NCI-H510A treated with DMSO at 0.1 percent for 48 hours (cell line): ENCODE measurements at regions not wholly inside any gene's neighbourhood (a gene's known extent, or its start where the extent isn't known, plus 50 kb on each side); places are given as distances from the start of the nearest gene placed in this dataset.

Experiments used
- DNase-seq: peaks from one replicate; lab custom pipeline; 2025; lab: John Stamatoyannopoulos, UW

DNA sequence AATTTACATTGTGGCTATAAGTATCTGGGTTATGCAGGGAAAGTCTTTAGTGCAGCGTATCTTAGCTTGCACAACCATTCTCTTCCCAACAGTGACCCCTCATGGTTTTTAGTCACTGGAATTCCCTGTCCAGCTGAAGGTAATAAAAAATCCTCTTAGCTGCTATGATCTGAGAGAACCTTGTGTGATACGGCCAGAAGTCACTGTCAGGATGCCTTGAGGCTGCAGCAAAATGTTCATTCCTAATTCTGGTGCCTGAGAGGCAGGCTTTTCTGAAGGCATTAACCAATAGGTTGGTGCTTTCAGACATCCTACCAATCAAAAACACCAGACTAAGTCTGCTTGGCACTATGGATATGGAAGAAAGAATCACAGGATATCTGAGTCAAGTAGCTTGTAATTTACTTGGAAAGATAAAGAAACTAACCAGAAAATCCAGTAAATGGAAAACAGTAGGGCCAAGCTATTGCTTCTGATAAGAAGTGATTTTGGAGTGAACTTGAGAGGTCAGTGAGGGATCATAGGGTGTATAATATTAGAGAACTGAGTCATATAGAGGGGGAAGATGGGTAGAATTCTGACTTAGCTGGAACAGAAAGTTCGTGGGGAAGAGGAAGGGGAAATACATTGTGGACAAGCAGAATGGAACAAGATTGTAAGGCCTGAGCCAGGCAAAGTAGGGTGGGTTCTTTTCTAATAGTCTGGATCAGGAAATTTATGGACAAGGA is 89.0 kb upstream of the SLC14A2 start:
- no peak for DNase-seq

DNA sequence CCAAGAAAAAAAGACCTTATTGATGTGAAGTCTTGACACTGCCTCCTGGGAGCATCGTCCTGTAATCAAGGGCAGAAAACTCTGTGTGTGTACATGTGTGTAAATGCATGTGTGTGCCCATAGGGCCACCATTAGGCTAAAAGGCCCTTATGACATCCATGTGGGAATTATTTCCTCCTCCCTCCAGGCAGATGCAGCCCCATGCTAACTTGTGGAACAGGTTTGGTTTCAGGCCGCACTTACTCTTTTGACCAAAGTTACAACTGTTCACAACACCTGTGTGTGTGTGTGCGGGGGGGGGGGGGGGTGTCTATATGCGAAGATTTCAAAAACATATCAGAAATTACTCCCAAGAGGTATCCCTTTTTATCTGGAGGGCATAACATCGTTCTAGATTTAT is 87.4 kb upstream of the SLC14A2 start:
- peak; percentile 8 for DNase-seq

DNA sequence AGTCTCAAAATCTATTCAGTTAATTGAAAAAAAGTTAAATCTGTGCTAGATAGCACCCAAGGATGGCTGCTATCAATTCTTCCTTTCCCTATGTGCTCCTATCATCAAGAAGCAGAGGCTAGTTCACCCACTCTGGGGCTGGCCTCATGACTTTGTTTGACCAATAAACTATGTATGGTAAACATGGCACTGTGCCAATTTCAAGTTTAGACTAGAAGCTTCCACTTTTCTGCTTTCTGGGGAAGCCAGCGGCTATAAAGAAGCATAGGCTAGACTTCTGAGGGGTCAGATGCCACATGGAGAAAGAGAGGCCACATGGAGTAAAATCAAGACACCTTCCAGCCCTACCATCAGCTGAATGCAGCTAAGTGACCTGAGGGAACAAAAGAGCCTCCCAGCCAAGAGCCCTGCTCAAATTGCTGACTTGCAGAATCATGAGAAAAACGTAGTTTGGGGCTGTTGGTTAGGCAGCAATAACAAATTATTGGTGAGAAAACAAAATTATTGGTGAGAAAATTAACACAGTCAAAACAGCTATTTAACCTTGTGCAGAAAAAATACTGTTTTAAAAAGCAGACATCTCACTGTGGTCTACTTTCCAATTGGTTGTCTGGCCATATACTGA is 86.5 kb upstream of the SLC14A2 start:
- no peak for DNase-seq

DNA sequence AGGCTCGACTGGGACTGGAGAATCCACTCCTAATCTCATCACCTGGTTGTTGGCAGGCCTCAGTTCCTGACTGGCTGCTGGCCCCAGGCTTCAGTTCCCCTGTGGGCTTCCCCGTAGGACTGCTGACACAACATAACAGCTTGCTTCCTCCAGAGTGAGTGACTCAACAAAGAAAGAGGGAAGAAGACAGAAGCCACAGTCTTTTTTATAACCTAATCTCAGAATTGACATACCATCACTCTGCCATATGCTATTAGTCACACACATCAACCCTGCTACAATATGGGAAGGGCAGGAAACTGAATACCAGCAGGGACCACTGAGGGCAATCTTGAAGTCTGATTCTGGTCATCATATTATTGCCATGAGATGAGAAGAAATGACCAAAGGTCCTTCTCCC is 76.8 kb upstream of the SLC14A2 start:
- no peak for DNase-seq

DNA sequence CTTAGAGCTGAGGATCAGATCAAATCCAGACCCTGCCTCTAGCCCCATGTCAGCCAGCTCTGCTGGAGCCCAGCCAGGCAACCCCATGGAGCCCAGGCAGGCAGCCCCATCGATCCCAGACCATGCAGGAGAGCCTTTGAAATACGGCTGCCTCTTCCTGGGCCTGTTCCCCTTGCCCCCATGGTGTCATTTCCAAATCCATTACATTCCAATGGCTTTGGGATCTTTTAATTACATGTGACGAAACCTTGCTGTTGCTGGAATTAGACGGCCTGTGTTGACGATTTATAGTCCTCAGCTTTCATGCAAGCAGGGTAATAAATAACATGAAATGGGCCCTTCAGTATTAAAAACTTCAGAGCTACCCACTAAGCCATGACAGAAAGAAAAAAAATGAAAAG is 75.8 kb upstream of the SLC14A2 start:
- no peak for DNase-seq

DNA sequence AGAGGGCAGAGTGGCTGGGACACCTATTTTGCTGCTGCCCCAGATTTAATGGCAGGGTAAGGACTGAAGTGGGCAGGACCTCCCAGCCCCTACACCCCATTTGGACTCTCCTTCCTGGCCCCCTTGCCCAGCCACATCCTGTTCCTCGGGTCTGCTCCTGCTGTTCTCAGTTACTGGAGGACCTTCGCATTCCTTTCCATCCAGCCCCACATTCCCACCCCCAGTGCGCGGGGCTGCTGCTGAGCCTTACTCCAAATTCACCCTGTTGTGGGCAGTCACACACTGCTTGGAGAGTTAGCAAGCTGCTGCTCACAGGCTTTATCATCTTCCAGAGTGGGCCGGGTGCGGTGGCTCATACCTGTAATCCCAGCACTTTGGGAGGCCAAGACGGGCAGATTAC is 75.2 kb upstream of the SLC14A2 start:
- DNase-seq, result no peak

DNA sequence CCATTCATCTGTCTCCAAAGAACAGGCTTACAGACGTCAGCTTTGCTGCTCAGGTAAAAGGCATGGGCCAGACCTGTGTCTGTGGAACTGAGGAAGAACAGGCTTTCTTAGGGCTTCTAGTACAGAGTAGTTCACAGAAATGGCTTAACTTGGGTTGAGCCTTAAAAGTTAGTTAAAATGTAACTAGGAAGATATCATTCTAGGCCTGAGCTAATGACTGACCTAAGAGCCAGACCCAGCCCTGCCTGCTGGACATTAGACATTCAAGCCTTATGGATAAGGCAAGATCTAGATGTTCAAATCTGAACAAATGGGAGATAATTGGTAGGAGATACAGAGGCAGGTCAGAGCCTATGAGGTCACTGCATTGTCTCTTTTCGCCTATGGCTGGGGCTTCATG is 73.9 kb upstream of the SLC14A2 start:
- no peak for DNase-seq

DNA sequence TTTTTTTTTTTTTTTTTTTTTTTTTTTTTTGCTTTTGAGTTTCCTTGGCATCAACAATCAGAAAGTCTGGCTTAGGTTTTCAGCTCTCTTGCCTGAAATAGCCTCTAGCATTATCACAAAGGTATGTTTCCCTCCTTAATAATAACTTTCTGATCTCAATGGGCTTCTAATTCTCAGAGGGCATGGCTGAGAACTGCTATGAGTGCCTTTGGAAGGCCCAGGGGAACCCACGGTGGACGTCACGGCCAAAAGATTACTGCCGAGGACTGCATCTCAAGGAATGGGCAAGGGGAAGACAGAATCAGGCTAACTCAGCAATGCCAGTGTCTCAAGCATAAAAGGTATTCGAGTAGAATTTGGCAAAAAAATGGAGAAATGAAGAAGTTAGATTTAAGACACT is 73.2 kb upstream of the SLC14A2 start:
- no peak for DNase-seq

DNA sequence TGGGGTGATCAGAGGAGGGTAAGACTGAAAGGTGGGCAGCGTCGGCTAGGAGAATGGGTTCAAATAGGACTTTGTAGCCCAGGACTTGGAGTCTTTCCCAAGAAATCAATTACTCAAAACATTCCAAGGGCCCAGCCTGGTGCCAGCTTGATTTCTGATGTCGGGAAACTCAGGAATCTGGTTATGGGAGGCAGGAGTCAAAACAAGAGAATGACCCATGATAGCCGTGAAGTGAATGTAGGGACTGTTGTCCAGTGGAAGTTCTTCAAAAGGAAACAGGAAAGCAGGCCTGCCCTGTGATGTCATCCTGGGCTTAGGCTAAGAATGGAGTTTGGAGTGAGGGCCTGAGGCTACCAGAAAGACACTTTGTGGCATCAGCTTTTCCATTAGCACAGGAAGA is 67.4 kb upstream of the SLC14A2 start:
- DNase-seq, result no peak

DNA sequence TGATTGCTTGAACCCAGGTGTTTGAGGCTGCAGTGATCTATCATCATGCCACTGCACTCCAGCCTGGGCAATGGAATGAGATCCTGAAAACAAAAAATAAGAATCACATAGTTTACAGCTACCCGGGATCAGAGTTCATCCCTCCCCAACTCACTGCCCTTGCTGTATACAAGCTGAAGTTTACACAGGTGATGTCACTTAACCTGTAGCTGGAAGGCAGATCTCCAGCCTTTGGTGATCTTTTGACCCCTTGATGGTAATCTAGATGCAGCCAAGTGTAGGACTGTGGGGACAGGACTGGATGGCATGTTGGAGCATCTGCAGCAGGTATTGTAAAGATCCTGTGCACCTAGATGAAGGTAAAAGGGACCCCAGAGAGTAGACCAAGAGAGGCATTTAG is 66.7 kb upstream of the SLC14A2 start:
- DNase-seq, result no peak

DNA sequence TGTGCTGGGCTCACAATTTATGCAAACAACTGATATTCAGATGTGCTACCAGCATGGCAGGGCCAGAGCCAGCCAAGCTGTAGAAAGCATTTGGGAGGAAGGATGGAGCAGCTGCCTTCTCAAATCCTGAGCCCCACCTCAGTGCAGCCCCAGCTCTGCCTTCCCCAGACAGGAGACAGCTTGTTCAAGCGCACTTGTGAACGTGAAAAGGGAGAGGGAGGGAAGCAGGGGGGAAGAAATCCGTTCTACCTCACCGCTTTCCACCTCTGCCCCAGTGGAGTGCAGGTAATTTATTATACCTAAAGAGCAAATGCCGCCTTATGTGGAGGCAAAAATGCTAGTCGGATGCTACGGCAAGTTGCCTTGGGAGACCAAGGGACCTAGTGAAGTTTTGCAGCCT is 66.0 kb upstream of the SLC14A2 start:
- DNase-seq, result peak; percentile 6

DNA sequence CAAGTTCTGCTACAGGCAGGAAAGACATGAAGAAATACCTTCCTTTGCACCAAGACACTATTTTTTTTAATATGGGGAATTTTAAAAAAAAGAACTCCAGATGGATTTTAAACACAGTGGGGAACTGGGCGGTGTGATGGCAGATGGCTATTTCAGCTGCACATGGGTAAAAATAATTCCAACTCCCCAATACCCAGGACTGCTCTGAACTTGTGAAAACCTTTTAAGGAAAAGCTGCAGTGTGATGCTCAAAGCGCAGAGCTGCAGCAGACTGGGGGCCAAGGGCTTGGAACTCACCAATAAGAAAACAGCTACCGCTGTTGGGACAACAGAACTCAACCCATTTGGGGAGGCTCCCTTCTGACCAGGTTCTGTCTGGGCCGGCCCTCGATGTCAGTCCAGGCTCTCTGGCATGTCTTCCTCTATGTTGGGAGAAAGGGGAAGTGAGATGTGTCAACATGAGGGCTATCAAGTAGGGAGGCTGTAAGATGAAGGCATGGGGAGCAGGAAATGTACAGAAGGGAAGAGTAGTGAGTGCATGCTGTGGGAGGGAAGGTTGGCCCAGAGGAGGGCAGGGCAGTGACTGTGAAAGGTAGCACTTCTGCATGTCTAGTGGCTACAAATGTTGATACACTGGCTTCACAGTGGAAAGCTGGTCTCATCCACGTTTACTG is 64.0 kb upstream of the SLC14A2 start:
- no peak for DNase-seq

DNA sequence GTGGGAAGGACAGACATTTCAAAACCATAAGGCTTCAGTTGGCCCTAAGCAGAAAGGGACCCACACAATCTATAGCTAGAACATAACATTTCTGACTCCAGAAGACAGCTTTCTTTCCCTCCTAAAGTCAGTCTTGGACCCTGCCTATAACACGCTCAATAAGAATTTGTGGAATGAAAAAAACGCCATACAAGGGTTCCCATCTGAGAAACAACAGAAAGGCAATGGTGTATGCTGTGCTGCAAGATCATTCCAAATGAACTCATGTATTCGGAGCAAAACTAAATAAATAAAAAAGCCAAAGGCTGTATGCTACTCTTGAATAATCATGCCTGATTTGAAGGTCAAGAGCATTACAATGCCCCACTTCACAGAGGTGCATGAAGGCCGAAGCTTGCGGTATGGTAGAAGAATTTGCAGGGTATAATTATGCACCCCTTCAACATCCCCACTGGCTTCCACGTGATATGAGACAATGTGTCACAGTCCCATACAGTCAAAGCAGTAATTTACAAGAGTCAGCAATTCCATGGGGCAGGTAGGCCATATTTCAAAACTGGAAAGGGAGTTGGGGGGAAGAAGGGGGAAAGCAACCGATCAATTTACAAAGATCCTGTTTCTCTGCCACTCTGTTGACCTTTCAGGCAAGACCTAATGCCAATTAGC is 61.4 kb upstream of the SLC14A2 start:
- DNase-seq, result no peak

DNA sequence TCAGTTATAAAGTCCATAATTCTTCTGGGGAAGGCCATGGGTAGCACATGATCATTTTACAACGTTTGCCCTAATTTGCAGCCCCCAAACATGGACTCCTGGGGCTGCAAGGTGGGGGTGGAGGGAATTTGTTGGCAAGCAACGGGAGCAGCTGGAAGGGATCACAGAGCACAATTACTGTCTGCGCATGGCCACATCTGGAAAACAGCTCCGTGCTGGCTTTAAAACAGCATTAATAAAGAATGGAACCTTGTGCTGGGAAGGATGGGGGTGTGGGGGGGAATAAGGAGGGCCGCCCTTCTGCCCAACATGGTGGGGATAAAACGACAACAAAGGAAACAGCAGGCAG is 60.9 kb upstream of the SLC14A2 start:
- DNase-seq, result no peak

DNA sequence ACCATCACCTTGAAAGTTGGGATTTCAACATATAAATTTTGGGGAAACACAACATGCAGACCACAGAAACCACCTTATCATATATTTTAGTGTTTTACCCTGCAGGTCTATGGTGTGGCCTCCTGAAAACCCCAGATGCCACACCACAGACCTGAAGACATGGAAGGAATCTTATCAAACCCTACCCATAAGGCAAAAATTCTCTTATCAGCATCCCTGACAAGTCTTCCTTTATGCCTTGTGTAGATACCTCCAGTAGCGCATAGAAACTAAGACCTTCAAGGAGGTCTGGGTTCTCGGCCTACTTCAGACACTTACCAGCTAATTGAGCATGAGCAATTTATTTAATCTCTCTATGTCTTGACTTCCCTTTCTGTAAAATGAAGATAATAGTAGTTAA is 59.1 kb upstream of the SLC14A2 start:
- DNase-seq, result no peak

DNA sequence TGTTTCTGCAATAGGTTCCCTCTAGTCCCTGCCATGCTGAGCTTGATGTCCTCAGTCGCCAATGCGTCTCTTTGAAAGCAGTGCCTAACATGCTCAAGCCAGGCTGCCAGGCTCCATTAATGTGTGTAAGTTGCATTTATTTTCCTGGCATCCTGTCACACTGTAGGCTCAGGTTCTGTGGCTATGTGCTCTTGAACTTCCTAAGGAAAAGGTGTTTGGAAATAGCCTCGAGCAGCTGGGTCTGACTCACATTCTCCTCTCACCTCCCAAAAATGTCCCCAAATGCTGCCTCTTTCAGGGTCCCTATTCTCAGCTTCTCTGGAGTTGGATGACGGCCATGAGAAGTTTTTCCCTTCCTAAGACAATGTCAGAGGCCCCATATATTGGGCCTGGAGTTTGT is 58.0 kb upstream of the SLC14A2 start:
- no peak for DNase-seq

DNA sequence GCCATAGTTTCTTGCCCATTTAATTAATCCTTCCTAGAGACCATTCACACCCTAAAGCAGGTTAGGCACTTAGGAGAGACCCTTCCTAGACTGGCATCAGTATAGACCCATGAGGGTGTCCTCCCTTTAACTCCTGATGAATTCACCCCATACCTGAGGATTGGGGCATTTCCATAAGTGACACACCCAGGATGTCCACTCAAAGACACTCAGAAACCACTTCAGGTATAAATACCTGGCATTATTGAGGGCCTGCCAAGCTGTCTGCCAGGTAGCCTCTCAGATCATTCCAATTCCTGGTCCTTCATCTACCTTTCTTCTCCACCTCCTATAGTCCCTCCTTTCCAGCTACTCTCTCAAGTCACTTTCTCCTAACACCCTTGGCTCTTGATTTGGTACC is 57.5 kb upstream of the SLC14A2 start:
- peak; percentile 1 for DNase-seq

DNA sequence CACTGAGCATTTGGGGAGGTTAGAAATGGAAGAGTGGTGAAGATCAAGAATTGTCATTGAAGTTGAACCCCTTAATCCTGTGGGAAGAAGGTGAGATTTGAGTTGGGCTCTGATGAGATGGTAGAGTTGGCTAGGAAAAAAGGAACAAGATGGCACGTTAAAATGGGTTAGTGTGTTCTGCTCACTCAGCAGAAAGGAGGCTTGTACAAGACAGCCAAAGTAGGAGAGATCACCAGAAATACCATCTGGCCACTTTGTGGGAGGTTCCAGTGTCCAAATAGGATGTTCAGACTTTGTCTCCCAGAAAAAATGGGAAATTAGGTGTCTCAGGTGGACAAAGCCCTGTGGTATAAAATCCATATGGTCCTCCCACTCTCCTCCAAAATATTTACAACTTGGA is 56.0 kb upstream of the SLC14A2 start:
- DNase-seq, result no peak

DNA sequence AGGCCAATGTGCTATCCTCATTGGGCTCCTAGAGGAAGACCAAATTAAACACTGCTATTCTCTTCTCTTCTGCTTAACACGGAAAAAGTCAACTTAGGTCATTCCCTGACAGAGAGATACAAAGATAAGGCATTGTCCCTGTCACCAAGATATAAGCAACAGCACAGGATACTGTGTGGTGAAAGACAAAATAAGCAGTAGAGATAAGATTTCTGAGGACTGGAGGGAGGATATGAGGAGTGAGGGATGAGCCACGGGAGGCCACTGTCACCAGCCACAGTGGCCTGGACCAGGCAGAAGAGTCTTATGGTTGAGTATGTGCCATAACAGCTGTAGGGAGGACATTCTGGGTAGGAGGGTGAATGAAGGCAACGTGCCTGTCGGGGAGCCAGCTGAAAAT is 54.4 kb upstream of the SLC14A2 start:
- DNase-seq, result no peak

DNA sequence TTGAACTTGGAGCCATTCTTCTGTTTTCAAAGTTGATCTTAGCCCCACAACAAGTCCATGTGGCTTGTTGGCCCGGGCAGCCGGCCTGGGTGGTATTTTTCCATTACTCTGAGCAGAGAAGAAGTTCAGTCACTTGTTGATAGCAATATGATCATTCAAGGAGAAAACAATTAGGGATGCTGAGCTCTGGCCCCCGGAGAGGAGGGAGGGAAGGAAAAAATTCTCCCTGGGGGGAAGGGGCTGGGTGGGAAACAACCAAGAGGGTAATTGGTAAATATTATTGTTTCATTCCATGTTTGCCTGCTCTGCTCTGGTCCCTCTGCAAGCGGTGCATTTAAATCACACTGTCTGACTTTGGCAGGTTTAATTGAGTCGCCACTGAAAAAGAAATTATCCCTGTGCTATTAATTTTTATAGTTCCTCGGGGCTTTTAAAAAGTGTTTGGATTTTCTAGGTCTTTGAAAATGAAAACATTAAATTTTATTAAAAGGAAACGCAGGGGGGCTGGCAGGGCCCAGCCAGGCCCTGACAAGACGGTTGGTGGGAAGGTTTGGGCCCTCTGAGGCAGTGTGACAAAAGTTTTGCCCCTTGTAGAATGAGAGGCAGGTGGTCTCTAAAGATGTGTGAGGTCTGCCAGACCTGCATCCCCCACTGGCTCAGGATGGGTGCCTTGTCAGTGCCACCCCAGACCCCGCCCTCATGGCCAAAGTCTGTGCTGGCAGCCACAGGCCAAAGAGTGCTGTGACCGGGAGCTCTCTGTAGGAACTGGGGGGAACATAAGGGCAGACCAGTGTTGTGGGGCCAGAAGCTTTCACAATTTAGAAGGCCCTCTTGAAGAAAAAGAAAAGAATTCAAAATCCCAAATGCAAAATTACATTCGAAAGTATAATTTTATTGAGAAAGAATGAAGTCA is 52.5 kb upstream of the SLC14A2 start:
- no peak for DNase-seq

DNA sequence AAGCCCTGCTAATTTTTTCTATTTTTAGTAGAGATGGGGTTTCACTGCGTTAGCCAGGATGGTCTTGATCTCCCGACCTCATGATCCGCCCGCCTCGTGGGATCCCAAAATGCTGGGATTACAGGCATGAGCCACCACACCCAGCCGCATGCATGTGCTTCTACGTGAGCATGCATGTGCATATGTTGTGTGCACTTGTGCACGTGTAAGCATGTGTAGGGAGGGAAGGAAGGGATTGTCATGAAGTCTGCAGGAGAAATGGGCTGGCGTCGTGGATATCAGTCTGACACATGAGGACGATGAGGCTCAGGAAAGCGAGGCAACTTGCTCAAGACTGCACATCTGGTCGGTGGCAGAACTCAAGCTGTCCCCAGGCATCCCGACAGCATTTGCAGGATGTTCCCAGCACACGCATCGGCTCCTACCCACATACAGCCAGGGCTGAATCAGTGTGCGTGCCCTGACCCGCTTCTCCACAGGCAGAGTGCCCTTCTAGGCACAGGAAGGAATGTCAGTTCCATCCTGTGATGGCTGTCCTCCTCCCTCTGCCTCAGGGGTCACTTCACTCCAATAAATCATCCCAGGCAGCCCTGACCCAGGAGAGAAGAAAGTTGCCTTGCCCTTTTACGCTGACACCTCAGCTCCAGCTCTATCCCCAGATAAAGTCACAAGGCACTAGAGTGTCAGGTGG is 49.9 kb upstream of the SLC14A2 start:
- no peak for DNase-seq
